KOPT-K1 (cell line): ENCODE measurements at regions not wholly inside any gene's neighbourhood (a gene's known extent, or its start where the extent isn't known, plus 50 kb on each side); places are given as distances from the start of the nearest gene placed in this dataset.

ENCODE experiments used
- H3K27ac ChIP-seq: fragments of 200-600 bp; sonication (generic); 2 replicates; pipeline ENCODE4 v1.5.1; 2016; ENCODE audit warnings: antibody characterized with exemption, mild to moderate bottlenecking, low read depth, low read length; ENCODE audit not compliant: poor library complexity, severe bottlenecking
- H3K36me3 ChIP-seq: fragments of 200-600 bp; sonication (generic); 2 replicates; pipeline ENCODE4 v1.5.1; 2017; ENCODE audit warnings: antibody characterized with exemption, mild to moderate bottlenecking, low read length, moderate library complexity; ENCODE audit not compliant: insufficient read depth
- H3K9me3 ChIP-seq: fragments of 200-600 bp; sonication (generic); 2 replicates; pipeline ENCODE4 v1.5.1; 2017; ENCODE audit warnings: antibody characterized with exemption, low read length, mild to moderate bottlenecking; ENCODE audit not compliant: insufficient read depth, poor library complexity, severe bottlenecking

- Histone ChIP-seq H3K9me3 (no peaks in the 10 kb centered on the region), H3K36me3 (no peaks in the 10 kb centered on the region), H3K27ac (no peak overlapping the region)
These were observed 292.1 kb upstream of the HDAC4 start for GRCh38 chr2:239692919-239693318.

- Histone ChIP-seq H3K9me3 (no peaks in the 10 kb centered on the region), H3K36me3 (no peaks in the 10 kb centered on the region), H3K27ac (no peak overlapping the region)
These were observed 291.6 kb upstream of the HDAC4 start for GRCh38 chr2:239692362-239692851.

- H3K27ac ChIP-seq, result no peak overlapping the region
- H3K9me3 ChIP-seq, result no peaks in the 10 kb centered on the region
- no peaks in the 10 kb centered on the region for H3K36me3 ChIP-seq
These were observed 290.9 kb upstream of the HDAC4 start for GRCh38 chr2:239691720-239692119.

GRCh38 chr2:239690651-239691631 is 290.1 kb upstream of the HDAC4 start:
- H3K36me3 ChIP-seq, result no peaks in the 10 kb centered on the region
- no peak overlapping the region for H3K27ac ChIP-seq
- H3K9me3 ChIP-seq, result no peaks in the 10 kb centered on the region

- Histone ChIP-seq H3K36me3 (no peaks in the 10 kb centered on the region), H3K27ac (no peak overlapping the region), H3K9me3 (no peaks in the 10 kb centered on the region)
These were observed 289.2 kb upstream of the HDAC4 start for GRCh38 chr2:239689985-239690384.

- H3K9me3 ChIP-seq, result no peaks in the 10 kb centered on the region
- H3K36me3 ChIP-seq, result no peaks in the 10 kb centered on the region
- no peak overlapping the region for H3K27ac ChIP-seq
These were observed 288.6 kb upstream of the HDAC4 start for GRCh38 chr2:239689410-239689809.

- no peak overlapping the region for H3K27ac ChIP-seq
- H3K9me3 ChIP-seq, result no peaks in the 10 kb centered on the region
- no peaks in the 10 kb centered on the region for H3K36me3 ChIP-seq
These were observed 288.0 kb upstream of the HDAC4 start for GRCh38 chr2:239688840-239689239.

GRCh38 chr2:239688122-239688681 is 287.4 kb upstream of the HDAC4 start:
- Histone ChIP-seq H3K9me3 (no peaks in the 10 kb centered on the region), H3K27ac (no peak overlapping the region), H3K36me3 (no peaks in the 10 kb centered on the region)

GRCh38 chr2:239687441-239687840 is 286.6 kb upstream of the HDAC4 start:
- H3K27ac ChIP-seq, result no peak overlapping the region
- no peaks in the 10 kb centered on the region for H3K36me3 ChIP-seq
- no peaks in the 10 kb centered on the region for H3K9me3 ChIP-seq

- Histone ChIP-seq H3K9me3 (no peaks in the 10 kb centered on the region), H3K27ac (no peak overlapping the region), H3K36me3 (no peaks in the 10 kb centered on the region)
These were observed 285.1 kb upstream of the HDAC4 start for GRCh38 chr2:239685965-239686364.

- Histone ChIP-seq H3K36me3 (no peaks in the 10 kb centered on the region), H3K9me3 (no peaks in the 10 kb centered on the region), H3K27ac (no peak overlapping the region)
These were observed 284.7 kb upstream of the HDAC4 start for GRCh38 chr2:239685556-239685955.

GRCh38 chr2:239684996-239685395 is 284.2 kb upstream of the HDAC4 start:
- no peaks in the 10 kb centered on the region for H3K9me3 ChIP-seq
- no peaks in the 10 kb centered on the region for H3K36me3 ChIP-seq
- H3K27ac ChIP-seq, result no peak overlapping the region

- no peak overlapping the region for H3K27ac ChIP-seq
- H3K9me3 ChIP-seq, result no peaks in the 10 kb centered on the region
- H3K36me3 ChIP-seq, result no peaks in the 10 kb centered on the region
These were observed 283.5 kb upstream of the HDAC4 start for GRCh38 chr2:239684271-239684810.

GRCh38 chr2:239682518-239682917 is 281.7 kb upstream of the HDAC4 start:
- Histone ChIP-seq H3K36me3 (no peaks in the 10 kb centered on the region), H3K9me3 (no peaks in the 10 kb centered on the region), H3K27ac (no peak overlapping the region)

GRCh38 chr2:239679755-239680154 is 278.9 kb upstream of the HDAC4 start:
- Histone ChIP-seq H3K9me3 (no peaks in the 10 kb centered on the region), H3K36me3 (no peaks in the 10 kb centered on the region), H3K27ac (no peak overlapping the region)
